HG03280 (cell line): ENCODE measurements at regions not wholly inside any gene's neighbourhood (a gene's known extent, or its start where the extent isn't known, plus 50 kb on each side); places are given as distances from the start of the nearest gene placed in this dataset.
"Not testable (repeated sequence)": the region's sequence is repeated elsewhere in the genome, so short reads cannot be mapped to it uniquely, and the experiment has no call there.

Experiments
- ATAC-seq: cut with Tn5 transposase; IDR thresholded peaks from one replicate; pipeline ENCODE4 v1.9.1; 2021; ENCODE audit warnings: mild to moderate bottlenecking, moderate library complexity; ENCODE audit not compliant: unreplicated experiment

GRCh38 chr5:96483878-96484277 lies 50.8 kb upstream of the PCSK1 start:
- no peak for ATAC-seq

- ATAC-seq = no peak
Observed at GRCh38 chr5:96487859-96488258, 54.8 kb upstream of the PCSK1 start.

GRCh38 chr5:96489532-96489931 lies 56.5 kb upstream of the PCSK1 start:
- no peak for ATAC-seq

GRCh38 chr5:96492459-96493047 lies 59.5 kb upstream of the PCSK1 start:
- no peak for ATAC-seq

- ATAC-seq = no peak
Observed at GRCh38 chr5:96493219-96493790, 60.3 kb upstream of the PCSK1 start.

GRCh38 chr5:96495412-96495811 lies 62.4 kb upstream of the PCSK1 start:
- not testable (repeated sequence) for ATAC-seq

GRCh38 chr5:96497027-96497426 lies 64.0 kb upstream of the PCSK1 start:
- ATAC-seq = not testable (repeated sequence)

GRCh38 chr5:96499753-96500345 lies 66.8 kb upstream of the PCSK1 start:
- ATAC-seq = no peak

- no peak for ATAC-seq
Observed at GRCh38 chr5:96501991-96502646, 69.1 kb upstream of the PCSK1 start.

GRCh38 chr5:96503501-96504236 lies 70.6 kb upstream of the PCSK1 start:
- ATAC-seq = no peak

GRCh38 chr5:96506376-96506775 lies 73.3 kb upstream of the PCSK1 start:
- ATAC-seq = no peak

- ATAC-seq = no peak
Observed at GRCh38 chr5:96506866-96507527, 73.9 kb upstream of the PCSK1 start.

GRCh38 chr5:96509316-96509715 lies 76.3 kb upstream of the PCSK1 start:
- ATAC-seq = no peak

GRCh38 chr5:96509721-96510350 lies 76.8 kb upstream of the PCSK1 start:
- no peak for ATAC-seq

- ATAC-seq = no peak
Observed at GRCh38 chr5:96516631-96517071, 83.6 kb upstream of the PCSK1 start.

GRCh38 chr5:96517295-96517694 lies 84.2 kb upstream of the PCSK1 start:
- no peak for ATAC-seq

GRCh38 chr5:96520345-96520744 lies 87.3 kb upstream of the PCSK1 start:
- ATAC-seq = no peak

- ATAC-seq = no peak
Observed at GRCh38 chr5:96522635-96523355, 89.7 kb upstream of the PCSK1 start.

GRCh38 chr5:96527768-96528661 lies 95.0 kb upstream of the PCSK1 start:
- ATAC-seq = no peak
